Muscle of leg (tissue), 3 donors: ENCODE measurements at regions not wholly inside any gene's neighbourhood (a gene's known extent, or its start where the extent isn't known, plus 50 kb on each side); places are given as distances from the start of the nearest gene placed in this dataset.
"Not testable (repeated sequence)": the region's sequence is repeated elsewhere in the genome, so short reads cannot be mapped to it uniquely, and the experiment has no call there.

Experiments
- DNase-seq: peaks from one replicate; pipeline ENCODE4 v3.0.0; 2013
- H3K27ac ChIP-seq: one replicate; pipeline ENCODE4 v1.5.1; 2013; ENCODE audit warnings: mild to moderate bottlenecking, low read length, control low read depth
- H3K27me3 ChIP-seq: one replicate; pipeline ENCODE4 v1.6.1; 2013; ENCODE audit warnings: low read length; ENCODE audit not compliant: control insufficient read depth, insufficient read depth
- H3K36me3 ChIP-seq: one replicate; pipeline ENCODE4 v1.6.1; 2013; ENCODE audit warnings: low read length; ENCODE audit not compliant: control insufficient read depth, insufficient read depth
- H3K4me1 ChIP-seq: one replicate; pipeline ENCODE4 v1.6.1; 2013; ENCODE audit warnings: low read length; ENCODE audit not compliant: control insufficient read depth, insufficient read depth
- H3K4me3 ChIP-seq: one replicate; pipeline ENCODE4 v1.5.1; 2013; ENCODE audit warnings: low read length, control low read depth
- H3K9me3 ChIP-seq: replicated peaks from 2 replicates; pipeline ENCODE4 v1.6.1; 2013; ENCODE audit warnings: low read depth, low read length; ENCODE audit not compliant: control insufficient read depth
- WGBS: methylation state at CpG from one replicate; pipeline ENCODE4 v1.1.5; 2013; ENCODE audit warnings: missing lambda C conversion rate; ENCODE audit not compliant: insufficient coverage; 5-methylcytosine and 5-hydroxymethylcytosine counted together

DNA sequence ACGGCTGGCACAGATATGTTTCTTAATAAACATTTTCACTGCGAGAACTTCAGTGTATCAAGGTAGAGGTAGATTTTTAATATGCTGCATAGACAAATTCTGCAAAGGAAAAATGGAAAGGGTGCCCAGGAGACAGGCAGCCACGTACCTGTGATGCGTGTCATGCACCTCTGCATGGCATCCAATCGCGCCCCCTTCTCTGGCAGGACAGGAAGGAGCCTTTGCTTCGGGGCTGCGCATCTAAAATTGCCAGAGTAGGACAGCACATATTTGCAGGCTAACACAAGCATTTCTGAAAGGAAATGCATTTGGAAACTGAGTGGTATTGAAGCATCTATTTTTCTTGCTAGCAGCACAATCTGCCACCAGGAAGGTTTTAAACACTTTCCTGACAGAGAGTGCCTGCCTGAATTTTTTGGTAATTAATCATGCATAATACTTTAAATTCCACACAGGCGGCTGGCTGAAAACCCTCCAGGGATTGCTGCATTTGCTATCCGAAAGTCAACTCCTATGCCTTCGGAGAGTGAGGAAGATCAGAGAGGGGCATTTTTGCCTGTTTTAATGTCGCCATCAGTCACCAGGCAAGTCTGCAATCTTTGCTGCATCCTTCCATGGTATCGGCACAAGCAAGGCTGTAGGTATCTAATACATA, 165.1 kb upstream of the ATP10A start:
- no peaks in the 10 kb centered on the region for H3K9me3 ChIP-seq
- H3K4me1 ChIP-seq = no peaks in the 10 kb centered on the region
- no peak overlapping the region for H3K27ac ChIP-seq
- no peaks in the 10 kb centered on the region for H3K36me3 ChIP-seq
- H3K27me3 ChIP-seq = no peaks in the 10 kb centered on the region
- DNase-seq = no peak
- no peak overlapping the region for H3K4me3 ChIP-seq
- WGBS = 82% methylated on average over 9 of the region's 13 CpGs

- H3K4me1 ChIP-seq, H3K36me3 ChIP-seq, DNase-seq, H3K27ac ChIP-seq, H3K4me3 ChIP-seq, H3K9me3 ChIP-seq, H3K27me3 ChIP-seq: not testable (repeated sequence)
- WGBS = 66% methylated on average over 2 of the region's 3 CpGs
Observed at GRCh38 chr15:26026671-26027070, 163.5 kb upstream of the ATP10A start.

GRCh38 chr15:26024241-26024640, 161.1 kb upstream of the ATP10A start:
- Histone ChIP-seq H3K36me3 (no peaks in the 10 kb centered on the region), H3K27ac (no peak overlapping the region), H3K4me3 (no peak overlapping the region), H3K4me1 (no peaks in the 10 kb centered on the region), H3K27me3 (no peaks in the 10 kb centered on the region), H3K9me3 (no peaks in the 10 kb centered on the region)
- 93% methylated on average over 2 of the region's 4 CpGs for WGBS
- DNase-seq = no peak

GRCh38 chr15:26023691-26024090, 160.6 kb upstream of the ATP10A start:
- Histone ChIP-seq H3K27ac (no peak overlapping the region), H3K4me3 (no peak overlapping the region), H3K9me3 (no peaks in the 10 kb centered on the region), H3K27me3 (no peaks in the 10 kb centered on the region), H3K4me1 (no peaks in the 10 kb centered on the region), H3K36me3 (no peaks in the 10 kb centered on the region)
- no peak for DNase-seq
- WGBS = 81% methylated on average over 4 of the region's 5 CpGs

- no peaks in the 10 kb centered on the region for H3K4me1 ChIP-seq
- H3K27me3 ChIP-seq = no peaks in the 10 kb centered on the region
- H3K4me3 ChIP-seq = no peak overlapping the region
- DNase-seq = no peak
- no peaks in the 10 kb centered on the region for H3K36me3 ChIP-seq
- WGBS = 88% methylated on average over 2 of the region's 10 CpGs
- H3K9me3 ChIP-seq = no peaks in the 10 kb centered on the region
- no peak overlapping the region for H3K27ac ChIP-seq
Observed at GRCh38 chr15:26023231-26023630, 160.1 kb upstream of the ATP10A start.

- no peak for DNase-seq
- H3K27me3 ChIP-seq = no peaks in the 10 kb centered on the region
- no peak overlapping the region for H3K4me3 ChIP-seq
- whole genome bisulfite sequencing = 87% methylated on average over 8 of the region's 8 CpGs
- no peaks in the 10 kb centered on the region for H3K36me3 ChIP-seq
- no peak overlapping the region for H3K27ac ChIP-seq
- H3K4me1 ChIP-seq = no peaks in the 10 kb centered on the region
- H3K9me3 ChIP-seq = no peaks in the 10 kb centered on the region
Observed at GRCh38 chr15:26020871-26021270, 157.7 kb upstream of the ATP10A start.

- H3K27ac ChIP-seq = no peak overlapping the region
Observed at GRCh38 chr15:26017665-26018064, 154.5 kb upstream of the ATP10A start.

GRCh38 chr15:26015516-26016075, 152.5 kb upstream of the ATP10A start:
- Histone ChIP-seq H3K27ac (no peak overlapping the region), H3K4me1 (no peaks in the 10 kb centered on the region), H3K27me3 (no peaks in the 10 kb centered on the region), H3K9me3 (no peaks in the 10 kb centered on the region), H3K36me3 (no peaks in the 10 kb centered on the region), H3K4me3 (no peak overlapping the region)
- no peak for DNase-seq
- WGBS = 72% methylated on average over 7 of the region's 11 CpGs

More at GRCh38 chr15:26017665-26018064, 154.5 kb upstream of the ATP10A start:
- Histone ChIP-seq H3K4me1 (no peaks in the 10 kb centered on the region), H3K36me3 (no peaks in the 10 kb centered on the region), H3K4me3 (no peak overlapping the region), H3K27me3 (no peaks in the 10 kb centered on the region), H3K9me3 (no peaks in the 10 kb centered on the region)
- no peak for DNase-seq
- WGBS = 95% methylated on average over 6 of the region's 7 CpGs

- H3K36me3 ChIP-seq = no peaks in the 10 kb centered on the region
- DNase-seq = no peak
- 63% methylated on average over 3 of the region's 5 CpGs for WGBS
- no peaks in the 10 kb centered on the region for H3K4me1 ChIP-seq
- H3K27ac ChIP-seq = no peak overlapping the region
- H3K9me3 ChIP-seq = no peaks in the 10 kb centered on the region
- H3K4me3 ChIP-seq = no peak overlapping the region
- no peaks in the 10 kb centered on the region for H3K27me3 ChIP-seq
Observed at GRCh38 chr15:26013981-26014380, 150.9 kb upstream of the ATP10A start.

- Histone ChIP-seq H3K4me3 (no peak overlapping the region), H3K27ac (no peak overlapping the region), H3K9me3 (no peaks in the 10 kb centered on the region), H3K4me1 (no peaks in the 10 kb centered on the region), H3K36me3 (no peaks in the 10 kb centered on the region), H3K27me3 (no peaks in the 10 kb centered on the region)
- WGBS = 92% methylated on average over 2 of the region's 3 CpGs
- no peak for DNase-seq
Observed at GRCh38 chr15:26011916-26012315, 148.8 kb upstream of the ATP10A start.

DNA sequence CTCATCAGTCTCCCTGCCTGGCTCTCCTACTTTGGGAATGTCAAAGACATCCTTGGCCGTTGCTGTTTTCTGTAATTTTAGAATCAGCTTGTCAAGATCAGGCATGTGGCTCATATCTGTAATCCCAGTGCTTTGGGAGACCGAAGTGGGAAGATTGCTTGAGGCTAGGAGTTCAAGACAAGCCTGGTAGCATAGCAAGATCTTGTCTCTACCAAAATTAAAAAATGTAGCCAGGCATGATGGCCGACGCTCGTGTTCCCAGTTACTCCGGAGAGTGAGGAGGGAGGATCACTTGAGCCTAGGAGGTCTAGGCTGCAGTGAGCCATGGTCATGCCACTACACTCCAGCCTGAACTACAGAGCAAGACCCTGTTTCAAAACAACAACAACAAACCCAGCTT, 144.0 kb upstream of the ATP10A start:
- H3K27me3 ChIP-seq = no peaks in the 10 kb centered on the region
- no peaks in the 10 kb centered on the region for H3K36me3 ChIP-seq
- 83% methylated on average over 1 of the region's 6 CpGs for WGBS
- no peak overlapping the region for H3K27ac ChIP-seq
- H3K4me3 ChIP-seq = no peak overlapping the region
- no peak for DNase-seq
- no peaks in the 10 kb centered on the region for H3K9me3 ChIP-seq
- no peaks in the 10 kb centered on the region for H3K4me1 ChIP-seq
